ENCODE measurements at regions not wholly inside any gene's neighbourhood (a gene's known extent, or its start where the extent isn't known, plus 50 kb on each side); places are given as distances from the start of the nearest gene placed in this dataset.
"Not testable (repeated sequence)": the region's sequence is repeated elsewhere in the genome, so short reads cannot be mapped to it uniquely, and the experiment has no call there.

GRCh38 chr1:214143006-214143992, 137.7 kb upstream of the SMYD2 start:
- no peak for DNase-seq (ENCODE audit: low read depth in 3 of 3)

DNA sequence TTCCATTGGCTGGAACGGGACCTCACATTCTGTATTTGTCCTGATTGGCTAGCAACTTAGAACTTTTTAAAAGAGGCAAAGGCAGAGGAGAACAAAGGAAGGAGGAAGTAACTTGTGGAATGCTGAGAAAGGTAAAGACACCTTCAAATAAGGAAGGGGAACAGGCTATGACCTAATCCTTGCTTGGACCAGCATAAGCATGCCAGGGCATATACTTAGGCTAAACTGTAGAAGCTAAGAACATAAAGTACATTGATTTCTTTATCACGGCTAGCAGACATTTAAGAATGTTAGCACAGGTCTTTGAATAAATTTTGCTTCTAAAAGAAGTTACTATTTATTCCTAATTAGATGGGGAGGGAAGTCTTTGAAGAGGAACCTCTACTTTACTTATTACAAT, 136.4 kb upstream of the SMYD2 start:
- DNase-seq (ENCODE audit: low read depth in 3 of 3), result not testable (repeated sequence)

- no peak for DNase-seq (ENCODE audit: low read depth in 3 of 3)
These were observed 134.4 kb upstream of the SMYD2 start for GRCh38 chr1:214146523-214146922.

DNA sequence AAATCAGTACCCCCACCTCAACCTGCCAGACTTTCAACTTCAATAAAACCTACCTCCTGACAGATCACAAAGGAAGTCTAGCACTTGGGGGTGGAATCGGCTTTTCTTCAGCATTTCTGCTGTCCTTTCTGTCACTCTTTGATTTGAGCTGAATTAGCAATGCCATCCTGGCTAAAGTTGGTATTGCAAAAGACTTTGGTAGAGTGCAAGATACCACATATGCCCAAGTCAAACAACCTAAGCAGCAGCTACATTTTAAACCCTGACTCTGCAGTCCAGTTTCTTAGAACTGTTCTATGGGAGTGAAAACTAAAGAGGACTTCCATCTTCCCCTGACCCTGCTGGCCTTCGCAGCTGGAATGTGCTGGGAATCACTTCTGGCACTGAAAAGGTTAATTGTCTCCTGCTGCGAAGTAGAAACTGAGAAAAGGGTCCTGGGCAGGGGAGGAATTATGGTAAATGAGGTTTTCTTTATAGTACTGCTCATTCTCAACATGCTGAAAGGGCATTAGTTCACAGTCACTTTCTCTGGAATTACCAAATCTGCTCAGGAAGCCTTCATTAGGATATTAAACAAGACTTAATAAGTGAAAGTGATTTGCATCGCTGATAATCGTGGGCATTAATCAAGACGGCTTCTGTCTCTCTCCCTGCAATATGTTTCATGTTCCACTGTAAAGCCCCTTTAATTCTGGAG, 126.2 kb upstream of the SMYD2 start:
- DNase-seq (ENCODE audit: low read depth in 3 of 3), result no peak

- no peak for DNase-seq (ENCODE audit: low read depth in 3 of 3)
These were observed 124.9 kb upstream of the SMYD2 start for GRCh38 chr1:214155987-214156625.

DNA sequence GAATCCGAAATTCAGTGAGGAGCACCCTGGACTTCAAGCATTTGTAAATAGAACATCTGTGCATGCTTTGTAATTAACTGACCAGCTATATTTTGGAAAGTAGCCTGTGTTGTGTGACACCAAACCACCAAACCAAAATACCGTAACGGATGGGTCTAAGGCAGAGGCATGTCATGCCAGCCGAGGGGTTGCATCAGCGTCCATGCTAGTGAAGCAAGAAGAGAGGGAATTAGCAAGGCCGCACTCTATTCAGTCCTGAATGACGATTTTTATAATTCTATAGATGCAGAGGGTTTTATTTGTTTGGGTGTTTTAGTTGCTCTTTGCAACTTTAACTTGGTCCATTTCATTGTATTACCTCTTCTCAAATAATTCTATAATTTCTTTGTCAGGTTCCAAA, 116.8 kb upstream of the SMYD2 start:
- no peak for DNase-seq (ENCODE audit: low read depth in 3 of 3)

GRCh38 chr1:214165850-214166374, 115.0 kb upstream of the SMYD2 start:
- no peak for DNase-seq (ENCODE audit: low read depth in 3 of 3)

- DNase-seq (ENCODE audit: low read depth in 3 of 3), result no peak
These were observed 106.3 kb upstream of the SMYD2 start for GRCh38 chr1:214174508-214175199.

DNA sequence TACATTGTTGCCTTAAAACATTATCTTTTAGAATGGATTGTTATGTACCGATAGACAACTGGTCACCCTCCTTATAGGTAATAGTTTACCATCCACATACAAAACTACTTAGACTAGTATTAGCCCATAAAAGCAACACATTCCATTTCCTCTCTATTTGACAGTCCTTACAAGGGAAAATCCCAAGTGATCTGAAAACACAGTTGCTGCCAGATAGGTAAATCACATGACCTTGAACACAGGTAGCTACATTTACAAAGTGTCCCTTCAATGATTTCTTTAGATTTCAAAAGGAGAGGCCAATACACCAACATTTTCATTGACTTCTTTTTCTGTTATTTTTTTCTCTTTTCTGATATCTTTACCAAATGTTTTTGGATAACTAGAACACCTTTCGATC, 102.9 kb upstream of the SMYD2 start:
- DNase-seq (ENCODE audit: low read depth in 3 of 3), result no peak

DNA sequence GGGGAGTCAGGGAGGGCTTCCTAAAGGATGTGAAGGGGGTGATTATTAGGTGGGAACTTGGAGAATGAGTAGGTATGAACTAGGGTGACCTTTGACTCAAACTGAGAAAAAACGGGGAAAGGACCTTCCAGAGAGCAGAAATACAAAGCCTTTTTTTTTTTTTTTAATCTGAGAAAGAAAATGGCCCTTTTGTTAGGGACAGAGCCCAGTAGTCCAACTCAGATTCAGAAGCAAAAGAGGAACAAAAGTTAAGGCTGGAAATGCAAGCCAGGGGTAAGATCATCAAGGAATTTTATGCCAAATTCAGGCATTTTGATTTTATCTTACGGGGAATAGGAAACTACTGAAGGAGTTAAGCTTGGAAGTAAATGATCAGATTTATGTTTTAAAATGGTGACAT, 96.0 kb upstream of the SMYD2 start:
- DNase-seq (ENCODE audit: low read depth in 3 of 3), result no peak

- no peak for DNase-seq (ENCODE audit: low read depth in 3 of 3)
These were observed 94.7 kb upstream of the SMYD2 start for GRCh38 chr1:214186103-214186824.

GRCh38 chr1:214187121-214187900, 93.6 kb upstream of the SMYD2 start:
- no peak for DNase-seq (ENCODE audit: low read depth in 3 of 3)

DNA sequence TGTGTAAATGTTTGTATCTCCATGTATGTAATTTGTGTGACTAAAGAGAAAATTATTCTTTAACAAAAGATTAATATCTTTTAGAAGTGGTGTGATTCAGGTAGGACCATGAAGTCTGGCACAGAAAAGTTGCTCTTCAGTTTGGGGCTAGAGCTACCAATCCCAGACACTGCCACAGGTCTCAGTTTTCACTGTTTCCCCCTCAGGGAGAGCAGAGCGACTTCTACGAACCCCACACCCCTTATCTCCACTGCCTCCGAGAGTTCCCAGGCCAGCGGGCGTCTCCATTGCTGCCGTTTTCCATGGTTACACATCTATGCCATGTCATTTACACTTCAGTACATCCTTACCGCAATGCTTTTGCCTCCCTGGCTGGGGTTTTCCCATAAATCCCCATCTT, 93.0 kb upstream of the SMYD2 start:
- DNase-seq (ENCODE audit: low read depth in 3 of 3), result no peak

DNA sequence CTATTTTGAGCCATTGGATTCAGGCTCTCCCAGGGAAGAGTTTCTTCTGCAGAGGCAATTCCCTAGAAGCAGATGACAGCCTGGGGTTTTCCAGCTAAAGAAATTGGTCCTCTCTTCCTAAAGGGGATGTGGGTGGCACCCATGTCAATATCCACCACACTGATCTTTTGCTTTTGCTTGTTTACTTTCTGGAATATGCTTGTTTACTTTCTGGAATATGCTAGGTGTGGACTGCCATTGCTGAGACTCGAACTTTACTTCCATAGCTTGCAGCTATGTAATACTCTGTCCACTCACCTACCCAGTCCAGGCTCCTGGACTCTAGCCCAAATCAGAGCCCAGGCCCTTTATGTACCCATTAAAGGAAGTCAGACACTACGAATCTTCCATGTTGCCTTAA, 92.1 kb upstream of the SMYD2 start:
- DNase-seq (ENCODE audit: low read depth in 3 of 3), result no peak

DNA sequence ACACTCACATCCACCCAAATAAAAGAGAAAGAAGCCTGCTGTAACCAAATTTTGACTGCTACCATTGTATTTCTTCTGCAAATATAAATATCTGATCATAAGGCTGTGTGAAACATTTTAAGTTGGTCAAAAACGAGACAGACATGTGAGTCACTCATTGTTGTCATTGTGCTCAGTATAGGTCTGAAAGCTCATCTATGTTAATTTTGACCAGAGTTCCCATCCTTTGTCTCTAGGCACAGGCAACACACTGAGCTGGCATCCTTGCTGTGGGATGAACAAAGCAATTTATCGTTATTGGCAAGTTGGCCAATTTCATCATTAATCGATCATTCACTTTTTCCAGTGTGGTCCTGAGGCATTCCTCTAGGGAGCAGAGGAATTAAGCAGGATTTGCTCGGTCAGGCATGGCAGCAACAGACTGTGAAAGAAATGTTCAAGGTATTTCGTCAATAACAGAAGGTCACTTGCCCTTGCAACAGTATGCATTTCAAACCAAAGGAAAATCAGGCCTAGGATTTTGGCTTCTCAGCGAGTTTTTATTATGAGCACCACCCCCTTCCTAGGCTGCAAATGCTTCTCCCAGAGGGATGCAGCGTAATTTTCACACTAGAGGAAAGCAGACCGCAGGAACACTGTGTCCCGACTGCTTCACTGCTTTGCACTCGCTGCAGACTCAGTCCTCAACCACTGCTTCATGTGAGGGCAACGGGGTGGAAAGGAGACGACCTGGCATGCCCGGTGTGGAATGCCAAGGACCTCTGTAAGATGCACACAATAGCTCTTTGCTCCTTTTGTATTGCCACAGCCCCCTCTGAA, 87.9 kb upstream of the SMYD2 start:
- no peak for DNase-seq (ENCODE audit: low read depth in 3 of 3)

DNA sequence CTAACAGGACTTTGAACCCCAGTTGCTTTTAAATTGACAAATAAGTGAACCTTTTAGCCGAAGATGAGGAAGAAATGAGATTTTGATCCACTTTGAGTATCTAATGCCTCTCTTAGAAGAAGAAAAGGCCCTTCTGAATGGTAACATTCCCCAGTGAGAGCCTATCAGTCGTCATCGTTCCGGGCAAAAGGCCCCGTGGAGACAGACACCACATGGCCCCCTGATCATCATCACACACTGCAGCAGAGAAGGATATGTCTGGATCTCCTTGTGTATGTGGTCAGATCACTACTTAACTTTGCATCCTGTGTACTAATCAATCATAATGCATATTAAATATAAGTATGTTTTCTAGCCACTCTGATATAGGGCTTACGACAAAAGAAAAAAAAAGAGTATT, 87.3 kb upstream of the SMYD2 start:
- no peak for DNase-seq (ENCODE audit: low read depth in 3 of 3)

DNA sequence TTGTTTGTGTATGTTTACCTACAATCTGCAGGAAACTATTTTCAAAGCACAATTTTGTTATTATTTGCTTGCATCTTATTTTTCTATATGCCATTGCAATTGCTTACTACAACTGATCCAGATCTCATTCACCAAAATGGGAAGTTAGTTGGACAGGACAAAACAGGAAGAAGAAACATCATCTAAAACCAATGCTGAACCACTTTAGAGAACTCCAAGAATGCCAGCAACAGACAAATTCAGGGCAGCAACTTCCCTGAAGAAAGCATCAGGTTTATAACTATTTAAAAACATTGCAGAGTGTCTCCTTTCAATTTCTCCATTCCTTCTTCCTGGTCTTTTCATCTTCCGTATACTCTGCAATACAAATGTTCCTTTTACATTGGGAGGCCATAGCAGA, 82.4 kb upstream of the SMYD2 start:
- no peak for DNase-seq (ENCODE audit: low read depth in 3 of 3)

GRCh38 chr1:214199585-214199984, 81.4 kb upstream of the SMYD2 start:
- no peak for DNase-seq (ENCODE audit: low read depth in 3 of 3)

GRCh38 chr1:214202992-214203391, 78.0 kb upstream of the SMYD2 start:
- DNase-seq (ENCODE audit: low read depth in 3 of 3), result no peak
